GM18505 (cell line): ENCODE measurements at regions not wholly inside any gene's neighbourhood (a gene's known extent, or its start where the extent isn't known, plus 50 kb on each side); places are given as distances from the start of the nearest gene placed in this dataset.

ENCODE experiments used
- ATAC-seq: cut with Tn5 transposase; IDR thresholded peaks from one replicate; pipeline ENCODE4 v1.9.1; 2021; ENCODE audit not compliant: unreplicated experiment
- POLR2A ChIP-seq: IDR thresholded peaks from 4 replicates; pipeline ENCODE4 v1.6.1; 2011; ENCODE audit warnings: borderline replicate concordance; ENCODE audit not compliant: insufficient read depth, insufficient read length; ENCODE audit errors: extremely low read depth

GRCh38 chr1:73771396-73771795 is 426.6 kb downstream of the LRRIQ3 start:
- no peak for ATAC-seq
- TF ChIP-seq POLR2A, result no peak

GRCh38 chr1:73770109-73770905 is 427.7 kb downstream of the LRRIQ3 start:
- no peak for ATAC-seq
- TF ChIP-seq POLR2A, result no peak

- ATAC-seq, result no peak
- TF ChIP-seq POLR2A, result no peak
Observed at GRCh38 chr1:73766786-73767348, 431.1 kb downstream of the LRRIQ3 start.

GRCh38 chr1:73765551-73766233 is 432.3 kb downstream of the LRRIQ3 start:
- no peak for ATAC-seq
- TF ChIP-seq POLR2A, result no peak

GRCh38 chr1:73761559-73761958 is 436.4 kb downstream of the LRRIQ3 start:
- ATAC-seq, result no peak
- TF ChIP-seq POLR2A, result no peak

GRCh38 chr1:73759011-73759410 is 439.0 kb downstream of the LRRIQ3 start:
- no peak for ATAC-seq
- no peak for TF ChIP-seq POLR2A

GRCh38 chr1:73756817-73757216 is 441.2 kb downstream of the LRRIQ3 start:
- no peak for TF ChIP-seq POLR2A
- no peak for ATAC-seq

GRCh38 chr1:73755649-73756048 is 442.3 kb downstream of the LRRIQ3 start:
- no peak for ATAC-seq
- no peak for TF ChIP-seq POLR2A

GRCh38 chr1:73749996-73750395 is 448.0 kb downstream of the LRRIQ3 start:
- no peak for ATAC-seq
- TF ChIP-seq POLR2A, result no peak

GRCh38 chr1:73744985-73745384 is 453.0 kb downstream of the LRRIQ3 start:
- no peak for TF ChIP-seq POLR2A
- ATAC-seq, result no peak

GRCh38 chr1:73736125-73736524 is 461.9 kb downstream of the LRRIQ3 start:
- TF ChIP-seq POLR2A, result no peak
- ATAC-seq, result no peak

- ATAC-seq, result no peak
- TF ChIP-seq POLR2A, result no peak
Observed at GRCh38 chr1:73727036-73727435, 470.9 kb downstream of the LRRIQ3 start.

GRCh38 chr1:73722055-73722454 is 475.9 kb downstream of the LRRIQ3 start:
- no peak for TF ChIP-seq POLR2A
- no peak for ATAC-seq

- no peak for ATAC-seq
- TF ChIP-seq POLR2A, result no peak
Observed at GRCh38 chr1:73717976-73718375, 480.0 kb downstream of the LRRIQ3 start.
